GM12878 (cell line): ENCODE measurements at regions not wholly inside any gene's neighbourhood (a gene's known extent, or its start where the extent isn't known, plus 50 kb on each side); places are given as distances from the start of the nearest gene placed in this dataset.

Experiments
- ATAC-seq: fragments of 200-7000 bp; cut with Tn5 transposase; 3 replicates; pipeline ENCODE4 v1.9.1; 2020; ENCODE audit warnings: mild to moderate bottlenecking, moderate library complexity
- BruUV-seq: library from RNA; stranded (reverse); fragments of 400-500 nt; replicated peaks from 2 replicates; lab custom pipeline; 2021; lab: Mats Ljungman, UMichigan
- CTCF ChIA-PET: fragments of 300-600 bp; sonication (Branson Sonifier 250); formaldehyde crosslinking; extraction: SDS; loops from one replicate; lab custom pipeline; 2021; ENCODE audit warnings: inconsistent platforms; lab: Yijun Ruan, JAX
- POLR2A ChIA-PET: fragments of 350-600 bp; formaldehyde crosslinking; extraction: SDS; loops from one replicate; lab custom pipeline; 2021; ENCODE audit warnings: inconsistent platforms; lab: Charles Lee
- RAD21 ChIA-PET: fragments of 300-600 bp; sonication (Branson Sonifier 250); formaldehyde crosslinking; loops from one replicate; lab custom pipeline; 2023; ENCODE audit warnings: antibody characterized with exemption; ENCODE audit not compliant: unreplicated experiment; lab: Charles Lee
- SMC1A ChIA-PET: fragments of 300-600 bp; sonication (Branson Sonifier 250); formaldehyde crosslinking; loops from one replicate; lab custom pipeline; 2023; ENCODE audit not compliant: unreplicated experiment, uncharacterized antibody; lab: Charles Lee
- DNase-seq: peaks from one replicate; pipeline ENCODE4 v3.0.0-alpha.2; 2011; ENCODE audit warnings: low read depth, low spot score
- FAIRE-seq: peaks from 3 replicates; lab custom pipeline; 2011; peaks lifted over from hg19 to GRCh38; lab: Jason Lieb, UNC
- H2AFZ ChIP-seq: 2 replicates; pipeline ENCODE4 v1.6.0; 2011; ENCODE audit warnings: low read depth, low read length, control low read depth; ENCODE audit not compliant: control insufficient read depth
- H3K27ac ChIP-seq: 2 replicates; pipeline ENCODE4 v1.5.1; 2011; ENCODE audit warnings: control low read depth; ENCODE audit not compliant: control insufficient read depth, insufficient read depth
- H3K27me3 ChIP-seq, 2 experiments: replicated peaks in 1 of 2; 2 replicates each; pipeline versions ENCODE4 v1.6.0 to v1.6.1; 2011; ENCODE audit warnings: low read length in 1 of 2; ENCODE audit not compliant: control insufficient read depth in 2 of 2, insufficient read depth in 2 of 2
- H3K36me3 ChIP-seq, 2 experiments: 2 replicates each; pipeline ENCODE4 v1.5.1; 2011; ENCODE audit warnings: low read length in 1 of 2; ENCODE audit not compliant: control insufficient read depth in 2 of 2, insufficient read depth in 2 of 2
- H3K4me1 ChIP-seq: 2 replicates; pipeline ENCODE4 v1.6.1; 2011; ENCODE audit warnings: mild to moderate bottlenecking, low read length, moderate library complexity, mixed read lengths; ENCODE audit not compliant: control insufficient read depth, insufficient read depth
- H3K4me2 ChIP-seq: 2 replicates; pipeline ENCODE4 v1.6.0; 2011; ENCODE audit warnings: control low read depth; ENCODE audit not compliant: control insufficient read depth, insufficient read depth
- H3K4me3 ChIP-seq: fragments of 200-600 bp; sonication (generic); 2 replicates; pipeline ENCODE4 v1.5.1; 2016
- H3K79me2 ChIP-seq: 2 replicates; pipeline ENCODE4 v1.6.0; 2011; ENCODE audit warnings: low read length; ENCODE audit not compliant: control insufficient read depth, insufficient read depth
- H3K9ac ChIP-seq: 2 replicates; pipeline ENCODE4 v1.8.0; 2011; ENCODE audit warnings: low read length, control low read depth, mixed read lengths; ENCODE audit not compliant: control insufficient read depth, insufficient read depth
- H3K9me3 ChIP-seq: replicated peaks from 3 replicates; pipeline ENCODE4 v1.5.1; 2011; ENCODE audit warnings: mild to moderate bottlenecking, low read length; ENCODE audit not compliant: control insufficient read depth, insufficient read depth
- H4K20me1 ChIP-seq: 2 replicates; pipeline ENCODE4 v1.6.0; 2011; ENCODE audit not compliant: control insufficient read depth, insufficient read depth
- BACH1 ChIP-seq: fragments of 450-650 bp; IDR thresholded peaks from 2 replicates; pipeline ENCODE4 v1.6.1; 2017; ENCODE audit warnings: mild to moderate bottlenecking, borderline replicate concordance
- BRCA1 ChIP-seq: IDR thresholded peaks from 2 replicates; pipeline ENCODE4 v1.6.1; 2011; ENCODE audit warnings: low read depth, low read length, improper control_type of control experiment
- POU2F2 ChIP-seq: IDR thresholded peaks from 3 replicates; pipeline ENCODE4 v1.6.1; 2011; ENCODE audit warnings: low read depth, mild to moderate bottlenecking, low read length, borderline replicate concordance
- RAD21 ChIP-seq: IDR thresholded peaks from 2 replicates; pipeline ENCODE4 v1.6.1; 2011; ENCODE audit warnings: mild to moderate bottlenecking, low read depth, low read length, moderate library complexity; ENCODE audit not compliant: insufficient read depth
- SMC3 ChIP-seq: IDR thresholded peaks from 2 replicates; pipeline ENCODE4 v1.6.1; 2011; ENCODE audit warnings: low read length, improper control_type of control experiment, borderline replicate concordance
- YY1 ChIP-seq: IDR thresholded peaks from 2 replicates; pipeline ENCODE4 v1.6.1; 2011; ENCODE audit warnings: low read depth, mild to moderate bottlenecking, low read length
- WGBS: methylation state at CpG from one replicate; pipeline ENCODE4 v1.1.6; 2016; ENCODE audit warnings: low lambda C conversion rate; ENCODE audit not compliant: insufficient replicate concordance, insufficient coverage; ENCODE audit errors: missing lambda C conversion rate; 5-methylcytosine and 5-hydroxymethylcytosine counted together
- in situ Hi-C: fragments of 300-500 bp; cut with MboI; formaldehyde crosslinking; loops from 9 replicates; pipeline ENCODE4 v1.14.3; 2018; ENCODE audit warnings: mixed read lengths
- intact Hi-C: fragments of 100-400 bp; cut with micrococcal nuclease; formaldehyde crosslinking; loops from one replicate; pipeline ENCODE4 v1.14.2; 2022; ENCODE audit not compliant: unreplicated experiment
- TF ChIP-seq, protein P1 (sequence below), 3 experiments: IDR thresholded peaks in 2 of 3; conservative IDR thresholded peaks in 1 of 3; 2 replicates each; pipeline ENCODE4 v1.5.1; 2011; ENCODE audit warnings: low read depth in 3 of 3, low read length in 3 of 3, mild to moderate bottlenecking in 3 of 3, control low read depth in 2 of 3, moderate library complexity in 2 of 3, inconsistent platforms in 1 of 3, mixed read lengths in 1 of 3; ENCODE audit not compliant: control insufficient read depth in 2 of 3, insufficient read depth in 1 of 3; ENCODE audit errors: extremely low read depth in 1 of 3
- TF ChIP-seq, protein P2 (sequence below): fragments of 450-650 bp; IDR thresholded peaks from 2 replicates; pipeline ENCODE4 v1.6.1; 2014; ENCODE audit warnings: mild to moderate bottlenecking

DNA sequence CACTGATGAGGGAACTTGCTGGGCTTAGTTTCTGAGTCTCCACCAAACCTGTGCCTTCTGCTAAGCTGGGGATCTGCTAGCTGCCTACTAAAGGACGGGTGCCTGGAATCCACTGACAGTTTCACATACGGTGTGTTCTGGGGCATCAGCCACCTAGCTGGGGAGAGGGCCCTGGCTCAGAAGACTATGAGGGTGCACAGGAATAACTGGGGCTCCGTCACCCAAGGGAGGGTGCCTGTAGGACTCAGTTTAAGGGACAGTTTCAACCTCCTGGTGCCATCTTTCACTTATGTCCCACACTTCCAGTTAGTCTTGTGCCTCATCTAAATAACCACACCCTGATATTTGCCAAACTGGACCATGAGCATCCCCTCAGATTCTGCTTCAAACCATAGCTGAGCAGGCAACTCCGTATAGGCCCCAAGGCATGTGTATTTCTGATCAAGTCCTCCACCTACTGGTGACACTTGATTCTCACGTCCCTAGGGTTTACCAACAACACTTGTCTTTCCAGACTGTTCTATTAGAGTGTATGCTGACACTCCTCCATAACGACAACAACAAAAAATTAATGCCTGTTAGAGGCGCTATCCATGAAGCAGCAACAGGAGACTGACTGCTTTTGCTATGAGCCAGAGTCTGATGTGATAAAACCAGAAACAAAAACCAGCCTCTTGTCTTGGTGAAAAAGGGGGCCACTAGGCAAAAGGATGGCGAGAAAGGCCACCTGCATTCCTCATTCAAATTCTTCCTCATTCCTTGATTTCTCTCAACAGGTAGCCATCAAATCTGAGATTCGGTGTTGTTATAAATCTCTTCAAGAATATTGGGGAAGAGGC lies 55.0 kb upstream of the PAXBP1 start:
- no peak for FAIRE-seq
- Histone ChIP-seq H3K27me3 (peaks cover 0 to 2% of the 10 kb centered on the region in 2 experiments; a peak in 1 of 4 replicates), H3K9ac (no peak overlapping the region), H4K20me1 (no peaks in the 10 kb centered on the region), H3K4me2 (no peak overlapping the region), H3K4me1 (no peaks in the 10 kb centered on the region)
- TF ChIP-seq, protein P1, sequence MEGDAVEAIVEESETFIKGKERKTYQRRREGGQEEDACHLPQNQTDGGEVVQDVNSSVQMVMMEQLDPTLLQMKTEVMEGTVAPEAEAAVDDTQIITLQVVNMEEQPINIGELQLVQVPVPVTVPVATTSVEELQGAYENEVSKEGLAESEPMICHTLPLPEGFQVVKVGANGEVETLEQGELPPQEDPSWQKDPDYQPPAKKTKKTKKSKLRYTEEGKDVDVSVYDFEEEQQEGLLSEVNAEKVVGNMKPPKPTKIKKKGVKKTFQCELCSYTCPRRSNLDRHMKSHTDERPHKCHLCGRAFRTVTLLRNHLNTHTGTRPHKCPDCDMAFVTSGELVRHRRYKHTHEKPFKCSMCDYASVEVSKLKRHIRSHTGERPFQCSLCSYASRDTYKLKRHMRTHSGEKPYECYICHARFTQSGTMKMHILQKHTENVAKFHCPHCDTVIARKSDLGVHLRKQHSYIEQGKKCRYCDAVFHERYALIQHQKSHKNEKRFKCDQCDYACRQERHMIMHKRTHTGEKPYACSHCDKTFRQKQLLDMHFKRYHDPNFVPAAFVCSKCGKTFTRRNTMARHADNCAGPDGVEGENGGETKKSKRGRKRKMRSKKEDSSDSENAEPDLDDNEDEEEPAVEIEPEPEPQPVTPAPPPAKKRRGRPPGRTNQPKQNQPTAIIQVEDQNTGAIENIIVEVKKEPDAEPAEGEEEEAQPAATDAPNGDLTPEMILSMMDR (IDR thresholded peaks at IDR 0.05 in 2 of 3, conservative IDR thresholded peaks at IDR 0.05 in 1 of 3; ENCODE audit: control insufficient read depth in 2 of 3, extremely low read depth in 1 of 3, insufficient read depth in 1 of 3, low read depth in 3 of 3, low read length in 3 of 3), result peak; percentile 65 to 76 (median 71)
- 0 out of 2 replicates have a peak, but pooled peaks have one; percentile 28 for TF ChIP-seq YY1
- TF ChIP-seq BRCA1, result no peak
- no peak for TF ChIP-seq BACH1
- TF ChIP-seq POU2F2, result no peak
- peak; percentile 85 for TF ChIP-seq RAD21
- peak; percentile 93 for TF ChIP-seq SMC3
- TF ChIP-seq, protein P2, sequence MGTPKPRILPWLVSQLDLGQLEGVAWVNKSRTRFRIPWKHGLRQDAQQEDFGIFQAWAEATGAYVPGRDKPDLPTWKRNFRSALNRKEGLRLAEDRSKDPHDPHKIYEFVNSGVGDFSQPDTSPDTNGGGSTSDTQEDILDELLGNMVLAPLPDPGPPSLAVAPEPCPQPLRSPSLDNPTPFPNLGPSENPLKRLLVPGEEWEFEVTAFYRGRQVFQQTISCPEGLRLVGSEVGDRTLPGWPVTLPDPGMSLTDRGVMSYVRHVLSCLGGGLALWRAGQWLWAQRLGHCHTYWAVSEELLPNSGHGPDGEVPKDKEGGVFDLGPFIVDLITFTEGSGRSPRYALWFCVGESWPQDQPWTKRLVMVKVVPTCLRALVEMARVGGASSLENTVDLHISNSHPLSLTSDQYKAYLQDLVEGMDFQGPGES, result no peak
- TF ChIP-seq, all 136 proteins: peak for 4
- H3K4me3 ChIP-seq, result no peak overlapping the region
- H2AFZ ChIP-seq, result no peak overlapping the region
- DNase-seq, result peak; percentile 13
- WGBS, result 22% methylated on average over 9 of the region's 9 CpGs
- no peaks in the 10 kb centered on the region for H3K9me3 ChIP-seq
- SMC1A ChIA-PET, result interaction anchor here (0.8 to 2.8 kb wide), 11 partner anchors 9 to 535 kb away, joined by 3 to 9 read pairs (median 3); a partner anchor contains a TSS
- in situ Hi-C loops, result loop anchor here (10.0 kb wide), 1 partner anchor 172 kb away; no protein-coding TSS in a partner anchor
- peak; percentile 98 for ATAC-seq
- intact Hi-C loops, result loop anchor here (1.0 kb wide), 1 partner anchor 173 kb away; no protein-coding TSS in a partner anchor
- RAD21 ChIA-PET, result interaction anchor here (0.6 to 1.5 kb wide), 7 partner anchors 33 to 371 kb away, joined by 3 to 5 read pairs (median 3); no protein-coding TSS in a partner anchor
- CTCF ChIA-PET, result interaction anchor here (0.7 to 2.5 kb wide), 14 partner anchors 9 to 371 kb away, joined by 3 to 31 read pairs (median 4); partner anchors contain the start of gene PAXBP1
- no peaks in the 10 kb centered on the region for H3K36me3 ChIP-seq
- POLR2A ChIA-PET, result interaction anchor here (0.6 kb wide), 1 partner anchor 171 kb away, joined by 5 read pairs; no protein-coding TSS in a partner anchor
- BruUV-seq, result no TSS peak
- H3K27ac ChIP-seq, result no peak overlapping the region
- no peaks in the 10 kb centered on the region for H3K79me2 ChIP-seq
